ENCODE measurements at regions not wholly inside any gene's neighbourhood (a gene's known extent, or its start where the extent isn't known, plus 50 kb on each side); places are given as distances from the start of the nearest gene placed in this dataset.

DNA sequence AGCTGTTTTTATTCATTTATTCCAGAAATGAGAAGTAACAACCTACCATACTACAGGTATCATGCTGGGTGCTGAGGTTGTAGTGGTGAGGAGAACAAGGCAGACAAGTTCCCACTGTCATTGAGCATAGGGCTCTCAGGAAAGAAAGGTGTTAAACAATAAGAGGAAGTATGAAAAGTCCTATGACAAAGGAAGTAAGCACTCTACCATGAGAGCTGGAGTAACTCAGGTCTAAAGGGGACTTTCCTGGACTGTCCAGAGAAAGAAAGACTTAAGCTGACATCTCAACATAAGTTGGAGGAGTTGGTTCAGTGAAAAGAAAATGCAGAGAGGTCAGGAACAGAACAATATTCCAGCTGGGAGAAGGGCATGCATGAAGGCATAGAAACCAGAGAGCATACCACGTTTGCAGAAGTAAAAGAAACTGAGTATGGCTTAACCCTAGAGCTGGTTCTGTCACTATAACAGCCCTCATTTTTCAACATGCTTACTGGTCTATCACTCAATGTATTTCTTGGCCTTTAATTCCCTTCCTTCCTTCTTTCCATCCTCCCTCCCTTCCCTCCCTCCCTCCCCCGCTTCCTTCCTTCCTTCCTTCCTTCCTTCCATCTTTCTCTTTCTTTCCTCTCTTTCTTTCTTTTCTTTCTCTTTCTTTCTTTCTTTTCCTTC, 137.8 kb upstream of the BDNF start:
- no peak for TF ChIP-seq POLR2AphosphoS5 (IDR thresholded peaks at IDR 0.05; ENCODE audit: low read depth, low read length)
- no peak for TF ChIP-seq POLR2A (IDR thresholded peaks at IDR 0.05; ENCODE audit: borderline replicate concordance, extremely low read depth, insufficient read depth, insufficient read length)
- TF ChIP-seq, protein P1, sequence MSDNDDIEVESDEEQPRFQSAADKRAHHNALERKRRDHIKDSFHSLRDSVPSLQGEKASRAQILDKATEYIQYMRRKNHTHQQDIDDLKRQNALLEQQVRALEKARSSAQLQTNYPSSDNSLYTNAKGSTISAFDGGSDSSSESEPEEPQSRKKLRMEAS (IDR thresholded peaks at IDR 0.05): no peak
- TF ChIP-seq ELF1 (IDR thresholded peaks at IDR 0.05; ENCODE audit: borderline replicate concordance, low read depth): no peak
- no peak for TF ChIP-seq SIN3A (IDR thresholded peaks at IDR 0.05; ENCODE audit: low read depth)
- TF ChIP-seq CTCF (IDR thresholded peaks at IDR 0.05 in 2 of 3, conservative IDR thresholded peaks at IDR 0.05 in 1 of 3; ENCODE audit: borderline replicate concordance in 1 of 3, insufficient read depth in 1 of 3, low read depth in 2 of 3, low read length in 2 of 3): no peak
- no peak for TF ChIP-seq EZH2 (IDR thresholded peaks at IDR 0.05)
- no peak for TF ChIP-seq YY1 (IDR thresholded peaks at IDR 0.05; ENCODE audit: extremely low read depth, insufficient replicate concordance, low read depth, low read length)
- no peak for TF ChIP-seq JUND (IDR thresholded peaks at IDR 0.05)
